DND-41 (cell line): ENCODE measurements at regions not wholly inside any gene's neighbourhood (a gene's known extent, or its start where the extent isn't known, plus 50 kb on each side); places are given as distances from the start of the nearest gene placed in this dataset.
"Not testable (repeated sequence)": the region's sequence is repeated elsewhere in the genome, so short reads cannot be mapped to it uniquely, and the experiment has no call there.

ENCODE experiments used
- ATAC-seq: fragments of 200-7000 bp; cut with Tn5 transposase; 3 replicates; pipeline ENCODE4 v1.9.1; 2021; ENCODE audit warnings: low read depth; ENCODE audit not compliant: insufficient read depth
- DNase-seq: peaks from one replicate; pipeline ENCODE4 v3.0.0-alpha.2; 2020
- H2AFZ ChIP-seq: 2 replicates; pipeline ENCODE4 v1.6.0; 2012; ENCODE audit warnings: low read depth, low read length
- H3K27ac ChIP-seq: 2 replicates; pipeline ENCODE4 v1.5.1; 2012; ENCODE audit warnings: low read length, inconsistent platforms
- H3K27me3 ChIP-seq: fragments of 200-600 bp; sonication (generic); 2 replicates; pipeline ENCODE4 v1.6.0; 2012; ENCODE audit warnings: low read length, mild to moderate bottlenecking, inconsistent platforms; ENCODE audit not compliant: insufficient read depth, poor library complexity
- H3K36me3 ChIP-seq: 2 replicates; pipeline ENCODE4 v1.5.1; 2012; ENCODE audit warnings: low read length, inconsistent platforms; ENCODE audit not compliant: insufficient read depth
- H3K4me1 ChIP-seq: 2 replicates; pipeline ENCODE4 v1.5.1; 2012; ENCODE audit warnings: mild to moderate bottlenecking, low read length; ENCODE audit not compliant: insufficient read depth
- H3K4me2 ChIP-seq: 2 replicates; pipeline ENCODE4 v1.6.0; 2012; ENCODE audit warnings: mild to moderate bottlenecking, moderate library complexity, low read length, inconsistent platforms; ENCODE audit not compliant: insufficient read depth
- H3K4me3 ChIP-seq, 2 experiments: fragments of 200-600 bp in 1 of 2; shearing (Covaris generic) in 1 of 2; 2 replicates each; pipeline ENCODE4 v1.5.1; 2012 to 2016; ENCODE audit warnings: inconsistent platforms in 2 of 2, low read length in 2 of 2, mild to moderate bottlenecking in 2 of 2, low read depth in 1 of 2, moderate library complexity in 1 of 2
- H3K79me2 ChIP-seq: 2 replicates; pipeline ENCODE4 v1.6.0; 2012; ENCODE audit warnings: low read length, inconsistent platforms; ENCODE audit not compliant: insufficient read depth
- H3K9ac ChIP-seq: 2 replicates; pipeline ENCODE4 v1.6.0; 2012; ENCODE audit warnings: low read depth, mild to moderate bottlenecking, inconsistent platforms, low read length, moderate library complexity
- H3K9me3 ChIP-seq: 2 replicates; pipeline ENCODE4 v1.5.1; 2012; ENCODE audit warnings: low read length, moderate library complexity, mild to moderate bottlenecking, inconsistent platforms; ENCODE audit not compliant: insufficient read depth, severe bottlenecking
- H4K20me1 ChIP-seq: 2 replicates; pipeline ENCODE4 v1.6.0; 2012; ENCODE audit warnings: low read length; ENCODE audit not compliant: insufficient read depth
- CTCF ChIP-seq: IDR thresholded peaks from 2 replicates; pipeline ENCODE4 v1.5.1; 2012; ENCODE audit warnings: borderline replicate concordance, low read length, moderate library complexity, mild to moderate bottlenecking; ENCODE audit not compliant: poor library complexity, severe bottlenecking; ENCODE audit errors: extremely low read depth
- EZH2 ChIP-seq: IDR thresholded peaks from 3 replicates; pipeline ENCODE4 v1.6.1; 2012; ENCODE audit warnings: borderline replicate concordance, low read depth, mild to moderate bottlenecking, moderate library complexity, low read length, inconsistent platforms; ENCODE audit not compliant: severe bottlenecking

- Histone ChIP-seq H3K9ac (peak overlapping the region; percentile 19; the same call in 1 of the 2 replicates), H3K4me1 (peaks cover 42% of the 10 kb centered on the region), H3K4me2 (0 out of 2 replicates have a peak overlapping the region, but pooled peaks have one; percentile 8), H3K36me3 (no peaks in the 10 kb centered on the region), H3K27ac (peak overlapping the region; percentile 68), H2AFZ (0 out of 2 replicates have a peak overlapping the region, but pooled peaks have one; percentile 44), H3K27me3 (no peaks in the 10 kb centered on the region), H3K79me2 (no peaks in the 10 kb centered on the region), H3K9me3 (no peaks in the 10 kb centered on the region), H3K4me3 (no peak overlapping the region), H4K20me1 (no peaks in the 10 kb centered on the region)
- ATAC-seq (peak; percentile 81), DNase-seq (peak; percentile 84)
- TF ChIP-seq EZH2 (no peak), CTCF (peak; percentile 84)
Observed at GRCh38 chr14:106790189-106791036, 1264.0 kb downstream of the TMEM121 start.

DNA sequence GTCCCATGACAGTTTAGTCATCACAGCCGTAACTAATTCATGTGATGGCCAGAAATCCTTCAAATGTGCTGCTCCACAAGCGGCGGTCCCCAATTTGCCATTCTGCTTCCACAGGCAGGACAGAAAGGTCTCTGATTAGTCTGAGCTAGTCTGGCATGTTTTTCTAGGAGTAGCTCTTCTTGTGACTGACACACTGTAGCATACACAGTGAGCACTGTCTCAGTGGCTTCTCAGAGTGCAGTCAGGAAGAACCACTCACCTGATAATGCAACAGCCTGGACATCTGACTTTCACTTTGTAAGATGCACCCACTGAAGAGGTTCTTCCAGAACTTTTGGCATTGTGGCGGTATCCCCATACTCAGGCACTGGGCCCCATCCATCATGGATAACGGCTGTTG is 1266.2 kb downstream of the TMEM121 start:
- TF ChIP-seq EZH2 (no peak), CTCF (no peak)
- Histone ChIP-seq H3K4me1 (peaks cover 34% of the 10 kb centered on the region), H3K27ac (no peak overlapping the region), H3K36me3 (no peaks in the 10 kb centered on the region), H4K20me1 (no peaks in the 10 kb centered on the region), H3K9me3 (no peaks in the 10 kb centered on the region), H2AFZ (no peak overlapping the region), H3K27me3 (no peaks in the 10 kb centered on the region), H3K4me3 (no peak overlapping the region), H3K9ac (no peak overlapping the region), H3K79me2 (no peaks in the 10 kb centered on the region), H3K4me2 (no peak overlapping the region)
- ATAC-seq (no peak), DNase-seq (no peak)

DNA sequence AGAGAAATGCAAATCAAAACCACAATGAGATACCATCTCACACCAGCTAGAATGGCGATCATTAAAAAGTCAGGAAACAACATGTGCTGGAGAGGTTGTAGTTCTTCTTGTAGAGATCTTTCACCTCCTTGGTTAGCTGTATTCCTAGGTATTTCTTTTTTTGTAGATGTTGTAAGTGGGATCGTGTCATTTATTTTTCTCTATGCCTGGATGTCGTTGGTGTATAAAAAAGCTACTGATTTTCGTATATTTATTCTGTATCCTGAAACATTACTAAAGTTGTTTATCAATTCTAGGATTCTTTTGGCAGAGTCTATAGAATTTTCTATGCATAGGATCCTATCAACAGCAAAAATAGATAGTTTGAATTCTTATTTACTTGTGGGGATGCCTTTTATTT is 1271.8 kb downstream of the TMEM121 start:
- not testable (repeated sequence) for H3K79me2 ChIP-seq, ATAC-seq, H3K27ac ChIP-seq, H4K20me1 ChIP-seq, H2AFZ ChIP-seq, H3K9me3 ChIP-seq, H3K36me3 ChIP-seq, H3K4me2 ChIP-seq, DNase-seq, H3K9ac ChIP-seq, H3K4me3 ChIP-seq, H3K27me3 ChIP-seq
- peaks cover 12% of the 10 kb centered on the region for H3K4me1 ChIP-seq

GRCh38 chr14:106802413-106803364 is 1276.3 kb downstream of the TMEM121 start:
- no peak for DNase-seq
- no peak for TF ChIP-seq CTCF
- no peak for TF ChIP-seq EZH2
- Histone ChIP-seq H2AFZ (no peak overlapping the region), H3K9me3 (no peaks in the 10 kb centered on the region), H3K4me2 (no peak overlapping the region), H3K4me3 (no peak overlapping the region), H3K36me3 (no peaks in the 10 kb centered on the region), H3K27me3 (no peaks in the 10 kb centered on the region), H4K20me1 (no peaks in the 10 kb centered on the region), H3K4me1 (peaks cover 12% of the 10 kb centered on the region), H3K9ac (no peak overlapping the region), H3K27ac (no peak overlapping the region), H3K79me2 (no peaks in the 10 kb centered on the region)
- no peak for ATAC-seq
